Stimulated activated CD4-positive, alpha-beta T cell treated with anti-CD3 and anti-CD28 coated beads, TNF-alpha, amount 100 ng/mL, for 48 hours (primary cell): ENCODE measurements at regions not wholly inside any gene's neighbourhood (a gene's known extent, or its start where the extent isn't known, plus 50 kb on each side); places are given as distances from the start of the nearest gene placed in this dataset.
"Not testable (repeated sequence)": the region's sequence is repeated elsewhere in the genome, so short reads cannot be mapped to it uniquely, and the experiment has no call there.

Experiments
- DNase-seq, 3 donors: peaks; one replicate each; pipeline ENCODE4 v3.0.0-alpha.2; 2020; ENCODE audit warnings: low read depth in 3 of 3

DNA sequence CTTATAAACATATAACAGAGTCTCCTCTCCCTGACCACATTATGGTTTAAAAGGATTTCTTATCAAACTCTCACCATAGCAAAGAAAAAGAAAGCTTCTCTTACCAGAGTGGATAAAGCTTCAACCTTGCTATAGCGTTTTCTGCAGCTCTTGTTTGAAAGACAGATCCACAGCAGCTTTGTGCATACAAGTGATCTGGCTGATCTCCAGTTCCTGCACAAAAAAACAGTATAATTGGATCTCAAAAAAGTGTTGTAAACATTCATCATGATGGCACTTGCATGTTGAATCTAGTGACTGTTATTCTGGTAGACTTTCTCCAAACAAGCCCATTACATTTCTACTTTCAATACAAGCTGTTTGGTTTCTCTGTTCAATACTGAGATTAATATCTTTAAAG lies 178.9 kb upstream of the MGAT4C start:
- DNase-seq: no peak

DNA sequence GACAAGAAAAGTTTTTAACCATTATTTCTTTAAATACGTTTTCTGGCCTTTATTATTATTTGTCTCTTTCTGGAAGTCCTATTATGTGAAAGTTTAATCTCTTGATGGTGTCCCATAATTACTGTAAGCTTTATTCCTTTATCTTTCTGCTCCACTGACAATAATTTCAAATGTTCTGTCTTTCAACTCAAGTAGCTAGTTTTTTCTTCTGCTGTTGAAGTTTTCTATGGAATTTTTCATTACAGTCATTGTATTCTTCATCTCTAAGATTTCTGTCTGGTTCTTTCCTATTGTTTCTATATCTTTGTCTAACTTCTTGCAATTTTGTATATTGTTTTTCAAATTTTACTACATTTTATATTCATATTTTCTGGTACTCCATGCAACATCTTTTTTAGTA lies 173.6 kb upstream of the MGAT4C start:
- DNase-seq: no peak

DNA sequence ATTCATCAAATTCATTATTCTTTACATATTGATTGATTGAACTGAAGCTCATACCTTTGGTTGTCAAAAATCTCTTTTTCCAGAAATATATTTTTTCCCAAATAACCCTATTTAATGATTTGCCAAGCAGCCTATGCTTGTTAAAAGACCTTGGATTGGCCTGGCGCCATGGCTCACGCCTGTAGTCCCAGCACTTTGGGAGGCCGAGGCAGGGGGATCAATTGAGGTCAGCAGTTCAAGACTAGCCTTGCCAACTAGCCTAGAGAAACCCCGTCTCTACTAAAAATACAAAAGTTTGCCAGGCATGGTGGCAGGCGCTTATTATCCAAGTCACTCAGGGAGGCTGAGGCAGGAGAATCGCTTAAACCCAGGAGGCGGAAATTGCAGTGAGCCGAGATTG lies 165.1 kb upstream of the MGAT4C start:
- DNase-seq: no peak

DNA sequence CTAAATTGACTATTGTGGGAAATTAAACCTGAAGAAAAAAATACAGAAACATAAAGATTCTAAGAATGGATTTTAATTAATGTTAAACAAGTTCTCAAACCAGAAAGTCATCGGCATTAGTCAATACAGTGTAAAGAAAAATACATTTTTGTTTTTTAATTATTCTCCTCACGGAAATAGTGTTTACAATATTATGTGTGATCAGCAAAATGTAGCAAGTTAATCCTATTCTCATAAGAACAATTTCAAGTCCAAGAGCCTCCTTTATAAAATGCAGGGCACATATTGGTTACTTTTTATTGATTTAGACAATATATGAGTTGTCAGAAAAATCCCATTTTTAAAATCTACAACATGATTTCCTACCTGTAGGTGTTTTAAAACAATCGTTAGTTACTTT lies 158.0 kb upstream of the MGAT4C start:
- no peak for DNase-seq

DNA sequence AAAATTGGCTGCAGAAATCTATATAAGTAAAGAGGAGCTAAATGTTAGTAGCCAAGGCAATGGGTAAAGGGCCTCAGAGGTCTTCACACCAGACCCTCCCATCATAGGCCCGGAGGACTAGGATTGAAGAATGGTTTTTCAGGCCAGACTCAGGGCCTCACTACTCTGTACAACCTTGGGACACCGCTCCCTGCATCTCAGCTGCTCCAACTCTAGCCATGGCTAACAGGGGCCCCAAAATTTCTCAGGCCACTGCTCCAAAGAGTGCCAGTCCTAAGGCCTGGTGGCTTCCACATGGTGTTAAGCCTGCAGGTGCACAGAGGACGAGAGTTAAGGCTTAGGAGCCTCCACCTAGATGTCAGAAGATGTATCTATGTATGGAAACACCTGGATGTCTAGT lies 155.5 kb upstream of the MGAT4C start:
- DNase-seq: no peak

DNA sequence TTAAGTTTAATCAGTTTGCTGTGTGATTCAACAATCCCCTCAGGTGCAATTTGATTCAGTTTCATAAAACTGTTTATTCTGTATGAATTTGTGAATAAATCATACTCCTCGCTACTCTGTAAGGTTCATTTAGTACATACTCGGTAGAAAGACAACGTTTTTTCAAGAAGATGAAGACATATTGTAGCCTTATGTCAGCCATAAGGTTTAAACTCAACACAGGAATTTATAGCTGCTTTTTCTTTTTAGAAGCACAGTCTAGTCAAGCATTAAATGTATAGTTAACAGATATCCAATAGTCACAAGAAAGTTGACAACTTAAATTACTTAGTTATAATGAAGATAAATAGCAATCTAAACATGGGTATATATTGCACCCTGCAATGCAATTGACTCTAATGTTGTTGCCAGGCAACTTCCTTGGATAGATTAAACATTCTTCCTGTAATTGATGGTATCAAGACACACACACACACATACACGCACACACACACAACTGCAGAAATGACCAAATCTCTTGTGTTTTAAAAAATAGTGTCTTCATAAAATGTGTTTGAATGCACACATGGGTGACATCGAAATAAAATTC lies 151.5 kb upstream of the MGAT4C start:
- DNase-seq: no peak

DNA sequence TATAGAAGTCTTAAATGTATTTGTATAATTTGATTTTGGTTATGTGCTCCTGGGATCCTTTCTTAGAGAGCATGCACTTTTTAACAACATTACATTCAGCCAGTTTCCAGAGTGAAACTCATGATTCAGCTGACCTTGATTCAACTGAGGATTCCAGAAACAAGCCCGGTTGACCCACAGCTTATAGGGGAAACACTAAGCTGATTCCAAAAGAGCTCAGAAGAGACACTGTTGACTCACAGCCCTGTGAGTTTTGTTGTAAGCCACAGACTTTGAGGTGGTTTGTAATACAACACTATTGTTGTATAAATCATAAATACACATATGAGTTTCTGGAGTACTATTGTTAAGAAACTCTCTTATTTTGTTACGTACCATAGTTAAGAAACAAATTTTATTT lies 133.8 kb upstream of the MGAT4C start:
- DNase-seq: no peak

DNA sequence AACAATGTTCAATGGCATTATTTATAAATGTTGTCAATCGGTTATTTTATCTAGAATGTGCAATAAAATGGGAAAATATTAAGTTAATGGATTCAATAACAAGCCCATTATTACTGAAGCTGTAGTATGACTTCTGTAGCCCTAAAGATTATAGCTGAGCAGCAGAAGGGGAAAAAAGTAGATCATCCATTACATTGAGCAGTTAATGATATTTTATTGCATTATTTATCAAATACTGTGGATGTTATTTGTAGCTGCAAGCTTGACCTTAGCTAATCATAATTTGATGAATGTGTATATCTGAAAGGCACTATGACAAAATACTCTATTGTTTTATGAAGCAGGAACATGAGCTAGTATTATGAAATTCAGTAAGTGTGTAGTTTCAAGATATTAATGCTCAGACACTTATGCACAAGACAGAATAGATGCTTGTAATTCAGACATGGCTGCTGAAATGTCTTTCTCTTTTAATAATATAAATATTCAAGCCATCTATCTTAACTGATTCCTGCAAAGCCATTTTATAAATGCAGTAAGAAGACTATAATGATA lies 131.5 kb upstream of the MGAT4C start:
- no peak for DNase-seq

DNA sequence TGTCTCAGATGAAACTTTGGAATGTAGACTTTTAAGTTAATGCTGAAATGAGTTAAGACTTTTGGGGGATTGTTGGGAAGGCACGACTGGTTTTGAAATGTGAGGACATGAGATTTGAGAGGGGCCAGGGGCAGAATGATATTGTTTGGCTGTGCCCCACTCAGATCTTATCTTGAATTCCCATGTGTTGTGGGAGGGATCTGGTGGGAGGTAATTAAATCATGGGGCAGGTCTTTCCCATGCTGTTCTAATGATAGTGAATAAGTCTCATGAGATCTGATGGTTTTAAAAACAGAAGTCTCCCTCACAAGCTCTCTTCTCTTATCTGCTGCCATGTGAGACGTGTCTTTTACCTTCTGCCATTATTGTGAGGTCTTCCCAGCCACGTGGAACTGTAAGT lies 127.6 kb upstream of the MGAT4C start:
- DNase-seq: not testable (repeated sequence)

DNA sequence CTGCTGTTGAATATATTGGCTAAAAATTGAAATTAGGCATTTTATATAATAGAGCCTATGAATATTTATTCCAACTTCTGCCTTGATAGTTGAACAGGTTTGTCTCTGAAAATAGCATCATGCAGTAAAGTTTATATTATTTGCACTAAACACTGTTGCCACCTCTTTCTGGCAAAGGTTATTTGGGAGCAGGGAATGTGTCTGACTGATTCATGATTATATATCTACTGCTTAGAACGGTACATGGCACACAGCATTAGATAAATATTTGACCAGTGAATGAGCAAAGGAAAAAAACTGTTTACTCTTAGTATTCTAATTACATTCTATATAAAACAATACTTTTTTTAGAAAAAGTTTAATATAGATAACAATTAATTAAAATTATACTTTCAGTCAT lies 123.1 kb upstream of the MGAT4C start:
- no peak for DNase-seq

DNA sequence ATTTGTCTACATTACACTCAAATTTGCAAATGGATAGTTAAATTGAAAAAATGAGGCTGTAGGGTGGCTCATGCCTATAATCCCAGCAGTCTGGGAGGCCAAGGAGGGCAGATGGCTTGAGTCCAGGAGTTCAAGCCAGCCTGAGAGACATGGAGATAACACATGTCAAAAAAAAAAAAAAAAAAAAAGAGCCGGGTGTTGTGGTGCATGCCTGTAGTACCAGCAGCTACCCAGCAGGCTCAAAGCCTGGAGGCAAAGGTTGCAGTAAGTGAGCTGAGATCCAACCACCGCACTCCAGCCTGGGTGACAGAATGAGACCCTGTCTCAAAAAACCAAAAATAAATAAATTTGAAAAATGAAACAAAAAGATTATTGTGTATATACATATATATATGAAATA lies 119.9 kb upstream of the MGAT4C start:
- no peak for DNase-seq

DNA sequence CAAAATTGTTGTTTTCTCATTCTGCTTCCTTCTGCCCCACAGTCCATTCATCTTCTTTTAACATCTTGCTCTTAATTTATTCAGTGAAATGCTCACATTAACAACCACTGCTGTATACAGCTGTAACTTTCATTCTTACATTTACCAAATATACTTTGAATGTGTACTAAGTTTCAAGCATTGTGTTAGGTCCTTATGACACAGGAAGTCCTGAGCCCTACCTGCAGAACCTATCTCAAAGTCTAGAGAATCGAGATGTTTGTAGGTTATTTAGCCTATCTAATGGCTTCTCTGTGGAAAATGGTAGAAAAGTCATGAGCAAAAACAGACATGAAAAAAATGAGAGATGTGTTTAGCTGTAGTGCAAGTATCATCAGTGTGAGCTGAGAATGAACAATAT lies 117.6 kb upstream of the MGAT4C start:
- DNase-seq: no peak

DNA sequence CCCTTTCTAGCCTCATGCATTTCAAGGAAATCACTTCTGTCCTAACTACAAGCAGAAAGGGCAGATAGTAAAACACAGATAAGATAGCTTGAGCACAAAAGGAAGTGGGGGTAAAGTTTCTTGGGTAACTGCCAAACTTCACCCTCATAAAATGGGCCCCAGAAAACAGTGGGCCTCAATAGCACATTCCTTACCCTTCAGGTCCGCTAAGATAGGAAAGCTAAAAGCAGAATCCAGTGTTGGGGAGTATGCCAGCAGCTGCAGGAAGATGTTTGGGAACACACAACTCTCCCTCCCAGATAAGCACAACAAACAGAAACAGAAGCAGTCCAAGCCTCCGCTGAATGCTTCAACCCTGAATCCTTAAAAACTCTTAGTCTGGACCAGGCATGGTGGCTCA lies 110.9 kb upstream of the MGAT4C start:
- no peak for DNase-seq

DNA sequence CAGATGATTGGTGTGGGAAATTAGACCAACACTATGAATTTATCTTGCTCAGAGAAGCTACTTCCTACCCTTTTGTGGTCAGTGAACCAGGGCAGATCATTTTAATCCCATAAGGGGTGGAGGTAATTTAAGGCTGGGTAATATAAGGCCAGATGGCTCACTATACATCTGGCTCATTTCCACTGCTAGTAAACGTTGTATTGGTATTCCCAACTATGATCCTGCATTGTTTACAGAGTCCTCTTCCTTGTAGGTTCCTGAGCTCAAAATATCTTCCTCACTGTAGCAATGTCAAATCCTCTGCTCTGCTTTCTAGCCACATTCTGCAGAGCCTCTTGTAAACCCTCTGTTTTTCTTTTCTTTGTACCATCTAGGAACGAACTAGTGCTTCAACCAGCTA lies 93.0 kb upstream of the MGAT4C start:
- no peak for DNase-seq

DNA sequence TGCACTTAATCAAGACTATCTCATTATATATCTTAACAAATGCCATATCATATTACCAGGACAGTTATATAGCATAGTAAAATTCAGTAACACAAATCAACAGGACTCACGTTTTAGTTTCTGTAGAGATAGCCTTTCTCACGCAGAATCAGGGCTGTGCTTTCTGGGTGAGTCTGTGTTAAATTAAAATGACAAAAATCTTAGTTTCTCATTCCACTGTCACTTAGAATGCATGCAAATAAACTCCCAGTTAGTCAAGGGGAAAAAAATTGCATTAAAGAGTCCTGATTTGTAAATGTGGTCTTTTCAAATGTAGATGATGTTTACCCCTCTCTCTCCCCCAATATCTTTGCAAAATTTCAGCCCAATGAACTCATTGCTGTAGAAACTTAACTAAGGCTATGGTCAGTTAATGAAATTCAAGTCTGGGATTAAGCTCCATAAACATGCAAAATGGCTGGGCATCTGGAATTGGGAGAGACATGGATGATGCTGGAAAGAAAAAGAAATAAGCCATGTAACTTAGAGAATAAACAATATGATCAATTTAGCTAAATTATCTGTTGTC lies 77.8 kb upstream of the MGAT4C start:
- DNase-seq: no peak

DNA sequence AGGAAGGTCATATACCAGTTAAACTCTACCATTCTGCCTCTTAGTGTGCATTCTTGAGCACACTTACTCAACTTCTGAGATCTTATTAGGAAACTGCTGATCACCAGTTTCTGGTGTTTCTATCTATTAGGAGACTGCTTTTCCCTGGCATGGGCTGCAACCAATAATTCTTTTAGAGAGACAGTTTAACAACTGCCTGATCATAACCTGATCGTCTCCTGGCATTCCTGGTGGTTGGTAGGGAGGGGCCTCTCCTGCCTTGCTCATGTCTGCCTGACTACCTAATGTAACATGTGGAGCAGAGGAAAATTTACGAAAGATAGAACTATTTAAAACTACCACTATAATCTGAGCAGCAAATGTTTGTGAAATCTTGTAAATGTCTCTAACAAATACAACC lies 75.3 kb upstream of the MGAT4C start:
- no peak for DNase-seq

DNA sequence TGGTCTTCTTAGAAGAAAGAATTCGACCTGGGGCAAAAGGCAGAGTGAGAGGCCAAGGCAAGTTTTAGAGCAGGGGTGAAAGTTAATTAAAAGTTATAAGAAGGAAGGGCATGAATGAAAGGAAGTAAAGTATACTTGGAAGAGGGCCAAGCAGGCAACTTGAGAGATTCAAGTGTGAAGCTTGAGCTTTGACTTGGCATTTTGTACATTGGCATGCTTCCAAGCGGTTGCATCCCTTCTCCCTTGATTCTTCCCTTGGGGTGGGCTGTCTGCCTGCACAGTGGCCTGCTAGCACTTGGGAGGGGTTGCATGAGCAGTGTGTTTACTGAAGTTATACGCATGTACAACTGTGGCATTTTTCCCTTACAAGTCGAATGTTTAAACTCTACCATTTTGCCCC lies 74.8 kb upstream of the MGAT4C start:
- no peak for DNase-seq

DNA sequence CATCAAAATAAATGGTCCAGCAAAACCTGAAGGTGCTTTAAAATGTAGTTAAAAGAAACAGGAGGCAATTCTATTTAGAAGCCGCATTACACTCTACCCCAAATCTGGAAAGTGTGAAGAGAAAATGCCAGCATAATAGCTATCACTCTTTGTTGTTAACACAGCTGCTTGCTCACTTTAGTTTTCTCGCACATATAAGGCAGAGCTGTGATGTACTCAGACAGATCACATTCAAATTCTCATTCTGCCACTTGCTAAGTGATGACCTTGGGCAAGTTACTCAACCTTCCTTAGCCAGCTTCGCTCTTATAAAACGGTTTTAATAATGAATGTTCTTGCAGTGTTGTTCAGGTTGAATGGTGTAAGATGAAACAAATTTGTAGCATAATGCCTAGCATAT lies 56.0 kb upstream of the MGAT4C start:
- no peak for DNase-seq
